SK-N-SH (cell line): ENCODE measurements at regions not wholly inside any gene's neighbourhood (a gene's known extent, or its start where the extent isn't known, plus 50 kb on each side); places are given as distances from the start of the nearest gene placed in this dataset.

Experiments used
- CTCF ChIA-PET: fragments of 300-600, 350-600 bp; formaldehyde crosslinking; extraction: SDS; loops from one replicate; lab custom pipeline; 2021; lab: Yijun Ruan, JAX
- POLR2A ChIA-PET: fragments of 350-600 bp; sonication (Branson Sonifier 250); formaldehyde crosslinking; extraction: SDS; loops from one replicate; lab custom pipeline; 2020; ENCODE audit warnings: antibody characterized with exemption, inconsistent platforms; lab: Yijun Ruan, JAX
- DNase-seq: peaks from one replicate; pipeline ENCODE4 v3.0.0; 2012
- H2AFZ ChIP-seq: fragments of 200-600 bp; sonication (generic); 2 replicates; pipeline ENCODE4 v1.8.1; 2016; ENCODE audit warnings: antibody characterized with exemption, mild to moderate bottlenecking, low read depth
- H3F3A ChIP-seq: fragments of 200-600 bp; sonication (generic); replicated peaks from 2 replicates; pipeline ENCODE3; 2016; ENCODE audit warnings: antibody characterized with exemption, mild to moderate bottlenecking; ENCODE audit not compliant: insufficient read depth
- H3K27ac ChIP-seq, 2 experiments: fragments of 200-500 bp in 1 of 2; fragments of 200-600 bp in 1 of 2; sonication (Bioruptor generic) in 1 of 2; sonication (generic), shearing (Covaris generic) in 1 of 2; 2 replicates each; pipeline versions ENCODE4 v1.5.1 to v1.6.1; 2014 to 2016; ENCODE audit warnings: low read depth in 2 of 2, inconsistent platforms in 1 of 2, low read length in 1 of 2, mild to moderate bottlenecking in 1 of 2, mixed read lengths in 1 of 2
- H3K27me3 ChIP-seq: fragments of 200-600 bp; sonication (generic), shearing (Covaris generic); 2 replicates; pipeline ENCODE4 v1.6.1; 2016; ENCODE audit warnings: mixed run types; ENCODE audit not compliant: insufficient read depth
- H3K36me3 ChIP-seq, 2 experiments: fragments of 200-500 bp in 1 of 2; fragments of 200-600 bp in 1 of 2; sonication (Bioruptor generic) in 1 of 2; sonication (generic) in 1 of 2; replicated peaks in 1 of 2; 2 replicates each; pipeline versions ENCODE3 to v1.5.1; 2014 to 2016; ENCODE audit warnings: low read length in 1 of 2, mild to moderate bottlenecking in 1 of 2; ENCODE audit not compliant: insufficient read depth in 2 of 2, control insufficient read depth in 1 of 2
- H3K4me1 ChIP-seq, 2 experiments: fragments of 200-500 bp in 1 of 2; fragments of 200-600 bp in 1 of 2; sonication (Bioruptor generic) in 1 of 2; sonication (generic), shearing (Covaris generic) in 1 of 2; 2 replicates each; pipeline versions ENCODE4 v1.5.1 to v1.6.1; 2014 to 2016; ENCODE audit warnings: low read depth in 1 of 2, low read length in 1 of 2, mixed run types in 1 of 2; ENCODE audit not compliant: insufficient read depth in 2 of 2, control insufficient read depth in 1 of 2
- H3K4me2 ChIP-seq: fragments of 200-600 bp; sonication (generic), shearing (Covaris generic); 2 replicates; pipeline ENCODE4 v1.6.1; 2017; ENCODE audit warnings: mixed run types
- H3K4me3 ChIP-seq, 2 experiments: fragments of 200-500 bp in 1 of 2; fragments of 200-600 bp in 1 of 2; sonication (Bioruptor generic) in 1 of 2; sonication (generic), shearing (Covaris generic) in 1 of 2; 2 replicates each; pipeline versions ENCODE4 v1.5.1 to v1.8.1; 2014 to 2016; ENCODE audit warnings: low read depth in 2 of 2, inconsistent platforms in 1 of 2, low read length in 1 of 2, mild to moderate bottlenecking in 1 of 2, mixed read lengths in 1 of 2, moderate library complexity in 1 of 2
- H3K79me2 ChIP-seq: fragments of 200-600 bp; sonication (generic); 2 replicates; pipeline ENCODE4 v1.8.1; 2017; ENCODE audit warnings: mild to moderate bottlenecking; ENCODE audit not compliant: insufficient read depth
- H3K9ac ChIP-seq: fragments of 200-600 bp; sonication (generic); 2 replicates; pipeline ENCODE4 v1.6.1; 2017; ENCODE audit warnings: mixed run types
- H3K9me2 ChIP-seq: fragments of 200-600 bp; sonication (generic); 2 replicates; pipeline ENCODE4 v1.6.1; 2017; ENCODE audit warnings: mixed run types
- H3K9me3 ChIP-seq: fragments of 200-600 bp; sonication (generic); 2 replicates; pipeline ENCODE4 v1.6.1; 2017; ENCODE audit warnings: mixed run types, mild to moderate bottlenecking, moderate library complexity
- H4K20me1 ChIP-seq: fragments of 200-600 bp; sonication (generic); 2 replicates; pipeline ENCODE4 v1.6.1; 2017; ENCODE audit warnings: mild to moderate bottlenecking, mixed run types; ENCODE audit not compliant: insufficient read depth
- EZH2phosphoT487 ChIP-seq: fragments of 200-600 bp; sonication (generic); IDR thresholded peaks from 2 replicates; pipeline ENCODE4 v1.6.1; 2017; ENCODE audit warnings: low read depth, mixed run types, mild to moderate bottlenecking, antibody characterized with exemption, moderate library complexity, borderline replicate concordance
- FOSL2 ChIP-seq: IDR thresholded peaks from 2 replicates; pipeline ENCODE4 v1.4.0; 2012; ENCODE audit warnings: low read depth, mild to moderate bottlenecking, moderate library complexity, borderline replicate concordance
- GABPA ChIP-seq: IDR thresholded peaks from 2 replicates; pipeline ENCODE4 v1.4.0; 2012; ENCODE audit warnings: low read depth, mild to moderate bottlenecking
- JUND ChIP-seq: IDR thresholded peaks from 2 replicates; pipeline ENCODE4 v1.4.0; 2012
- MAX ChIP-seq: IDR thresholded peaks from 2 replicates; pipeline ENCODE4 v1.4.0; 2012; ENCODE audit warnings: low read depth
- MXI1 ChIP-seq: IDR thresholded peaks from 2 replicates; pipeline ENCODE4 v1.6.1; 2012; ENCODE audit warnings: mild to moderate bottlenecking, low read depth, low read length, improper control_type of control experiment
- NFIC ChIP-seq: IDR thresholded peaks from 2 replicates; pipeline ENCODE4 v1.4.0; 2012; ENCODE audit warnings: borderline replicate concordance
- POLR2AphosphoS5 ChIP-seq: IDR thresholded peaks from 2 replicates; pipeline ENCODE4 v1.6.1; 2012; ENCODE audit warnings: low read depth, low read length
- RAD21 ChIP-seq: IDR thresholded peaks from 2 replicates; pipeline ENCODE4 v1.6.1; 2012; ENCODE audit warnings: mild to moderate bottlenecking, low read length
- REST ChIP-seq: IDR thresholded peaks from 2 replicates; pipeline ENCODE4 v1.6.1; 2012; ENCODE audit warnings: mild to moderate bottlenecking, low read depth, low read length, moderate library complexity
- RFX5 ChIP-seq: IDR thresholded peaks from 2 replicates; pipeline ENCODE4 v1.6.1; 2012; ENCODE audit warnings: mild to moderate bottlenecking, improper control_type of control experiment, low read length
- RXRA ChIP-seq: IDR thresholded peaks from 2 replicates; pipeline ENCODE4 v1.4.0; 2012; ENCODE audit warnings: low read depth, mild to moderate bottlenecking, borderline replicate concordance
- SIN3A ChIP-seq: IDR thresholded peaks from 2 replicates; pipeline ENCODE4 v1.6.1; 2012; ENCODE audit warnings: low read depth, mild to moderate bottlenecking, low read length, moderate library complexity, borderline replicate concordance
- TAF1 ChIP-seq: IDR thresholded peaks from 2 replicates; pipeline ENCODE4 v1.6.1; 2012; ENCODE audit warnings: low read depth, mild to moderate bottlenecking, low read length, moderate library complexity, borderline replicate concordance
- TCF12 ChIP-seq: IDR thresholded peaks from 2 replicates; pipeline ENCODE4 v1.4.0; 2012
- USF2 ChIP-seq: fragments of 150-350 bp; IDR thresholded peaks from 2 replicates; pipeline ENCODE4 v1.6.1; 2017; ENCODE audit warnings: antibody characterized with exemption, low read length, low read depth, borderline replicate concordance
- YY1 ChIP-seq: IDR thresholded peaks from 2 replicates; pipeline ENCODE4 v1.4.0; 2012; ENCODE audit warnings: low read depth, mild to moderate bottlenecking
- ZBTB33 ChIP-seq: IDR thresholded peaks from 2 replicates; pipeline ENCODE4 v1.4.0; 2012; ENCODE audit warnings: low read depth, borderline replicate concordance
- WGBS: methylation state at CpG from one replicate; pipeline ENCODE4 v1.1.6; 2017; ENCODE audit warnings: low lambda C conversion rate; 5-methylcytosine and 5-hydroxymethylcytosine counted together

GRCh38 chr6:27579973-27580372, 107.1 kb upstream of the ZNF184 start:
- TF ChIP-seq FOSL2 (no peak), POLR2AphosphoS5 (no peak), TCF12 (no peak)
- Histone ChIP-seq H3K79me2 (no peaks in the 10 kb centered on the region), H2AFZ (no peak overlapping the region), H3K9ac (no peak overlapping the region), H3F3A (no peaks in the 10 kb centered on the region), H3K9me2 (no peaks in the 10 kb centered on the region), H4K20me1 (no peaks in the 10 kb centered on the region), H3K4me3 (no peak overlapping the region), H3K4me1 (peaks cover 0 to 4% of the 10 kb centered on the region in 2 experiments; a peak in 1 of 4 replicates), H3K27ac (no peak overlapping the region), H3K9me3 (no peaks in the 10 kb centered on the region), H3K4me2 (no peak overlapping the region), H3K36me3 (no peaks in the 10 kb centered on the region), H3K27me3 (peaks cover 3% of the 10 kb centered on the region; the same call in 1 of the 2 replicates)
- DNase-seq = no peak
- WGBS = 33% methylated on average over 2 of the region's 2 CpGs
- POLR2A ChIA-PET = no interaction called here
- CTCF ChIA-PET = no interaction called here

- CTCF ChIA-PET = no interaction called here
- Histone ChIP-seq H3K79me2 (no peaks in the 10 kb centered on the region), H2AFZ (no peak overlapping the region), H3F3A (no peaks in the 10 kb centered on the region), H3K9me3 (no peaks in the 10 kb centered on the region), H3K36me3 (no peaks in the 10 kb centered on the region), H3K9ac (no peak overlapping the region), H3K27ac (no peak overlapping the region), H3K27me3 (peaks cover 3% of the 10 kb centered on the region; the same call in 1 of the 2 replicates), H3K4me3 (no peak overlapping the region), H3K4me2 (no peak overlapping the region), H3K9me2 (no peaks in the 10 kb centered on the region)
- 13% methylated on average over 1 of the region's 1 CpG for WGBS
- no peak for DNase-seq
- no peak for TF ChIP-seq EZH2phosphoT487
- TF ChIP-seq RFX5 = no peak
- TF ChIP-seq RAD21 = no peak
- no peak for TF ChIP-seq JUND
- no peak for TF ChIP-seq USF2
- TF ChIP-seq GABPA = no peak
- TF ChIP-seq MAX = no peak
- no peak for TF ChIP-seq POLR2AphosphoS5
- TF ChIP-seq TAF1 = no peak
- TF ChIP-seq SIN3A = no peak
- TF ChIP-seq ZBTB33 = no peak
- TF ChIP-seq RXRA = no peak
- no peak for TF ChIP-seq YY1
- TF ChIP-seq NFIC = no peak
- TF ChIP-seq REST = no peak
- TF ChIP-seq MXI1 = no peak
- TF ChIP-seq, all 33 proteins: peak for 0
- Histone ChIP-seq H3K4me1 (no peaks in the 10 kb centered on the region), H4K20me1 (no peaks in the 10 kb centered on the region)
- POLR2A ChIA-PET = no interaction called here
These were observed 105.0 kb upstream of the ZNF184 start for GRCh38 chr6:27577922-27578321.
